ENCODE measurements at regions not wholly inside any gene's neighbourhood (a gene's known extent, or its start where the extent isn't known, plus 50 kb on each side); places are given as distances from the start of the nearest gene placed in this dataset.
"Not testable (repeated sequence)": the region's sequence is repeated elsewhere in the genome, so short reads cannot be mapped to it uniquely, and the experiment has no call there.

GRCh38 chrX:222800-223513, 58.2 kb upstream of the PLCXD1 start:
- TF ChIP-seq CTCF (IDR thresholded peaks at IDR 0.05; ENCODE audit: borderline replicate concordance, extremely low read depth, low read length, poor library complexity, severe bottlenecking); EZH2 (IDR thresholded peaks at IDR 0.05; ENCODE audit: borderline replicate concordance, low read depth, low read length, severe bottlenecking): not testable (repeated sequence)
